GM12878 (cell line): ENCODE measurements at regions not wholly inside any gene's neighbourhood (a gene's known extent, or its start where the extent isn't known, plus 50 kb on each side); places are given as distances from the start of the nearest gene placed in this dataset.

Experiments used
- CHD2 ChIP-seq: IDR thresholded peaks from 2 replicates; pipeline ENCODE4 v1.6.1; 2011; ENCODE audit warnings: low read depth, low read length, improper control_type of control experiment, borderline replicate concordance
- ELK1 ChIP-seq: IDR thresholded peaks from 2 replicates; pipeline ENCODE4 v1.6.1; 2012; ENCODE audit warnings: low read depth, low read length, improper control_type of control experiment
- RAD21 ChIP-seq: IDR thresholded peaks from 2 replicates; pipeline ENCODE4 v1.6.1; 2011; ENCODE audit warnings: mild to moderate bottlenecking, low read depth, low read length, moderate library complexity; ENCODE audit not compliant: insufficient read depth
- RBBP5 ChIP-seq: fragments of 200-600 bp; sonication (generic); conservative IDR thresholded peaks from 2 replicates; pipeline ENCODE4 v1.6.1; 2016
- ZBTB33 ChIP-seq: fragments of 450-650 bp; IDR thresholded peaks from 2 replicates; pipeline ENCODE4 v1.6.1; 2017; ENCODE audit warnings: mild to moderate bottlenecking
- ZNF622 ChIP-seq: fragments of 450-650 bp; IDR thresholded peaks from 2 replicates; pipeline ENCODE4 v1.6.1; 2017; ENCODE audit warnings: mild to moderate bottlenecking, inconsistent platforms
- TF ChIP-seq, protein P1 (sequence below): IDR thresholded peaks from 2 replicates; pipeline ENCODE4 v1.6.1; 2011; ENCODE audit warnings: borderline replicate concordance, low read depth, mild to moderate bottlenecking, moderate library complexity, low read length; ENCODE audit not compliant: insufficient read depth, poor library complexity, severe bottlenecking
- TF ChIP-seq, protein P2 (sequence below): fragments of 450-650 bp; IDR thresholded peaks from 2 replicates; pipeline ENCODE4 v1.6.1; 2016; ENCODE audit warnings: mild to moderate bottlenecking, moderate library complexity, borderline replicate concordance

DNA sequence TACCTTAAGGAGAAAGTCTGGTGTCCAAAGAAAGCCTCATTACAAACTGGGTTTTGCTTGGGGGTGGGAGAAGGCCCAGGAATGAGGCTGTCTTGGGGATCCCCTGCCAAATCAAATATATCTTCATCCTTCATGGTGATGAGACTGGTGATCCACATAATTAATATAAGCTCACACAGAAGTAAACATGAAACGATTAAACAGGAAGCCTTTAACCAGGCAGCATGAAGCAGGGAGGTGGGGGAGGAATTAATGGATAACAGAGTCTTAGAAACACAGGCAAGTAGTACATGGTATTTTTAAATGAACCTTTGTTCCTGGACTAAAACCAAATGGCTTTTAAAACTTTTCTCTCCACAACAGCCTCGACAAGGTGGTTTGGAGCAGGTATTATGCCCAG is 437.5 kb downstream of the TFAP2A start:
- TF ChIP-seq ZNF622 (no peak), RAD21 (no peak), ZBTB33 (no peak), RBBP5 (no peak), ELK1 (no peak), CHD2 (no peak)
- TF ChIP-seq, protein P1, sequence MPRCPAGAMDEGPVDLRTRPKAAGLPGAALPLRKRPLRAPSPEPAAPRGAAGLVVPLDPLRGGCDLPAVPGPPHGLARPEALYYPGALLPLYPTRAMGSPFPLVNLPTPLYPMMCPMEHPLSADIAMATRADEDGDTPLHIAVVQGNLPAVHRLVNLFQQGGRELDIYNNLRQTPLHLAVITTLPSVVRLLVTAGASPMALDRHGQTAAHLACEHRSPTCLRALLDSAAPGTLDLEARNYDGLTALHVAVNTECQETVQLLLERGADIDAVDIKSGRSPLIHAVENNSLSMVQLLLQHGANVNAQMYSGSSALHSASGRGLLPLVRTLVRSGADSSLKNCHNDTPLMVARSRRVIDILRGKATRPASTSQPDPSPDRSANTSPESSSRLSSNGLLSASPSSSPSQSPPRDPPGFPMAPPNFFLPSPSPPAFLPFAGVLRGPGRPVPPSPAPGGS = no peak
- TF ChIP-seq, protein P2, sequence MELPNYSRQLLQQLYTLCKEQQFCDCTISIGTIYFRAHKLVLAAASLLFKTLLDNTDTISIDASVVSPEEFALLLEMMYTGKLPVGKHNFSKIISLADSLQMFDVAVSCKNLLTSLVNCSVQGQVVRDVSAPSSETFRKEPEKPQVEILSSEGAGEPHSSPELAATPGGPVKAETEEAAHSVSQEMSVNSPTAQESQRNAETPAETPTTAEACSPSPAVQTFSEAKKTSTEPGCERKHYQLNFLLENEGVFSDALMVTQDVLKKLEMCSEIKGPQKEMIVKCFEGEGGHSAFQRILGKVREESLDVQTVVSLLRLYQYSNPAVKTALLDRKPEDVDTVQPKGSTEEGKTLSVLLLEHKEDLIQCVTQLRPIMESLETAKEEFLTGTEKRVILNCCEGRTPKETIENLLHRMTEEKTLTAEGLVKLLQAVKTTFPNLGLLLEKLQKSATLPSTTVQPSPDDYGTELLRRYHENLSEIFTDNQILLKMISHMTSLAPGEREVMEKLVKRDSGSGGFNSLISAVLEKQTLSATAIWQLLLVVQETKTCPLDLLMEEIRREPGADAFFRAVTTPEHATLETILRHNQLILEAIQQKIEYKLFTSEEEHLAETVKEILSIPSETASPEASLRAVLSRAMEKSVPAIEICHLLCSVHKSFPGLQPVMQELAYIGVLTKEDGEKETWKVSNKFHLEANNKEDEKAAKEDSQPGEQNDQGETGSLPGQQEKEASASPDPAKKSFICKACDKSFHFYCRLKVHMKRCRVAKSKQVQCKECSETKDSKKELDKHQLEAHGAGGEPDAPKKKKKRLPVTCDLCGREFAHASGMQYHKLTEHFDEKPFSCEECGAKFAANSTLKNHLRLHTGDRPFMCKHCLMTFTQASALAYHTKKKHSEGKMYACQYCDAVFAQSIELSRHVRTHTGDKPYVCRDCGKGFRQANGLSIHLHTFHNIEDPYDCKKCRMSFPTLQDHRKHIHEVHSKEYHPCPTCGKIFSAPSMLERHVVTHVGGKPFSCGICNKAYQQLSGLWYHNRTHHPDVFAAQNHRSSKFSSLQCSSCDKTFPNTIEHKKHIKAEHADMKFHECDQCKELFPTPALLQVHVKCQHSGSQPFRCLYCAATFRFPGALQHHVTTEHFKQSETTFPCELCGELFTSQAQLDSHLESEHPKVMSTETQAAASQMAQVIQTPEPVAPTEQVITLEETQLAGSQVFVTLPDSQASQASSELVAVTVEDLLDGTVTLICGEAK = no peak
